Right renal pelvis (tissue), 4 donors: ENCODE measurements at regions not wholly inside any gene's neighbourhood (a gene's known extent, or its start where the extent isn't known, plus 50 kb on each side); places are given as distances from the start of the nearest gene placed in this dataset.
"Not testable (repeated sequence)": the region's sequence is repeated elsewhere in the genome, so short reads cannot be mapped to it uniquely, and the experiment has no call there.

ENCODE experiments used
- DNase-seq, 4 donors: peaks; one replicate each; pipeline ENCODE4 v3.0.0-alpha.2; 2013; ENCODE audit warnings: low read depth in 4 of 4, low spot score in 3 of 4, missing footprints in 1 of 4

DNA sequence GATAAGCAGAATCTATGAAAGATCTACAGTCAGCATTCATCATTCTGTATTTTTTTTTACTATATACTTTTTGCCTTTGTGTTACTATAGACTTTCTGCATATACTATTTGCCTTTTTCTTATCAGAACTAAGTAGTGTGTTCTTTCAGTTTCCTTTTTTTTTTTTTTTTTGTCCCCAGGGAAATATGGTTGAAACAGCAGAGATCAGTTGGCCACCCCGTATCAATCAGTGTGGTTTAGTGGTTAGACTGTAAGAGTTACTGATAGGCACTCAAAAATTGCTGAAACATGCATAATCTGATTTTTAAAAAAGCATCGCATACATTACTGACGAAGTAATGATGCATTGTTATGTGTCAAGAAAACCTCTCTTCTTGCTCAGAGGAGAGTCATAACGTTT lies 990.8 kb upstream of the EDIL3 start:
- no peak for DNase-seq

DNA sequence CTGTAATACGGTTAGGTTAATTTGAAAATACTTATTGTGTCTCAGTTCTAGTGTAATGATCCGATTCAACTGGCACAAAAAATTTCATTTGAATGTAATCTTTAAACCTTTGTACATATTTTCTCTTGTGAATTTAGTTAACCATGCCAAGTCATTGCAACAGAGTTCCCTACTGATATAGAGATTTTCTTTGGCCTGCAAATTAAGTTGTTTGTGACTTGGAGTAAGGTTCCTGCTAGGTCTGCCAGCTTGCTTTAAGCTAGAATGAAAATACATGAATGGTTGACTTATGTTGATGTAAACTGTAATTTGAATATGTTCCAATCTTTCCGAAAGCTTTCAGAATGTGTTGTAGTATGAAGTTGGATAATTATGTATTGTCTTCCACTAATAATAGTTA lies 1004.1 kb upstream of the EDIL3 start:
- DNase-seq = no peak

DNA sequence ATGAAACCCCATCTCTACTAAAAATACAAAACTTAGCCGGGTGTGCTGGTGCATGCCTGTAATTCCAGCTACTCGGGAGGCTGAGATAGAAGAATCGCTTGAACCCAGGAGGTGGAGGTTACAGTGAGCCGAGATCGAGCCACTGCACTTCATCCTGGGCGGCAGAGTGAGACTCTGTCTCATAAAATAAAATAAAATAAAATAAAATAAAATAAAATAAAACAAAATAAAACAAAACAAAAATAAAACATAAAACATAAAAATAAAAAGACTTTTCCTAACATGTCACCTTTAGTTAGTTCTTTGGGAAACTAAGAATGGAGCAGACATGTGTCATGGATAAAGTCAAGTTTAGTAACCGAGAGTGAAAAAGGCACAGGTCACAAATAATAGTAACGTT lies 1007.6 kb upstream of the EDIL3 start:
- DNase-seq = not testable (repeated sequence)

DNA sequence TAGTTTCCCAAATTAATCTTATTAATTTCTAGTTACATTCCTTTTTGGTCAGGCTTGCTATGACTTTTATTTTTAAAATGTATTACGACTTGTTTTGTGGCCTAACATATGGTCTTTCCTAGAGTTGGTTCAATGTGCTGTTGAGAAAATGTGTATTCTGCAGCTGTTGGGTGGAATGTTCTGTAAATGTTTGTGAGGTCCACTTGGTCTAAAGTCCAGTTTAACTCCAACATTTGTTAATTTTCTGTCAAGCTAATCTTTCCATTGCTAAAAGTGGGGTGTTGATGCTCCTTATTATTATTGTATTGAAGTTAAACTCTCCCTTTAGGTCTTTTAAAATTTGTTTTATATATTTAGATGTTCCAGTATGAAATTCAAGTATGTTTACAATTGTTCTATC lies 1010.8 kb upstream of the EDIL3 start:
- DNase-seq = no peak

DNA sequence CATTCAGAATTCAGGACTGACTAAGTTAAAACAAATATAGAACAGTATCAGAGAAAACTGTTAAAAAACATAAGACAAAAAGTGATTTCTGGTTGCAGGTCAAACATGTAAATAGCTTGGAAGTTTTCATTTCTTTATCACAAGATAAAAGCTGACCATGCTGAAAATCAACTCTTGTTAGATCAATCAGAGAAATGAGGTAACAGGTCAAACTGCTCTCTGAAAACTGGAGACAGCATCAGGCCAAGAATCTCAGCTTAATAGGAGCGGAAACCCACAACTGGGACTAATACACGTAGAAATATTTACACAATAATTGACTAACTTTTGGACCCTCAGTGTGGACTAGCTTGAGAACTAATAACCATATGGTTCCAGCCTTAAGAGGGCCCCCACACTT lies 1012.8 kb upstream of the EDIL3 start:
- no peak for DNase-seq

DNA sequence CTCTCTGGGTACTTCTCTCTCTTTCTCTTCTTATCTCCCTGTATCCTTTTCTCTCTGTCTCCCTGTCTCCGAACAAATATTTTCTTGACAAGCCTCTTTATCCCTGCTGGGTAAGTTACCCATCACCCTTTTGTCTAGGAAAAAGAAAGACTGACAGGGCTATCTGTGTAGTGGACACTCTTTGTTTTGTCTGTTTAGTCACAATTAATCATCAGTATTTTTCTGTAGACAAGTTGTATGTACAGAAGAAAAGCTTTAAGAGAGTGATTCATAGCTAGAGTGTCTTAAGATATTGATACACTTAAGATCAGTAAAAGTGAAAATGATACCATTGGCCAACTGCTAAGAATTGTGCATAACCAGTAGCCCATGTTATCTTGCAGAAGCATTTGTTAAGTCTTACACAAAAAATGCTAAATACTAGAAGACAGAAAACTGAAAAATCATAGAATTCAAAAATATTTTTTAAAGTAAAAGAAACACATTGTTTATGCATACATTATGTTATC lies 1043.8 kb upstream of the EDIL3 start:
- DNase-seq = no peak

DNA sequence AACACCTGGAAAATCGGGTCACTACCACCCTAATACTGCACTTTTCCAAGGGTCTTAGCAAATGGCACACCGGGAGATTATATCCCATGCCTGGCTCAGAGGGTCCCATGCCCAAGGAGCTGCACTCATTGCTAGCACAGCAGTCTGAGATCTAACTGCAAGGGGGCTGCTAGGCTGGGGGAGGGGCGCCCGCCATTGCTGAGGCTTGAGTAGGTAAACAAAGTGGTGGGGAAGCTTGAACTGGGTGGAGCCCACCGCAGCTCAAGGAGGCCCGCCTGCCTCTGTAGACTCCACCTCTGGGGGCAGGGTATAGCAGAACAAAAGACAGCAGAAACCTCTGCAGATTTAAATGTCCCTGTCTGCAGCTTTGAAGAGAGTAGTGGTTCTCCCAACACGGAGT lies 1047.0 kb upstream of the EDIL3 start:
- DNase-seq = not testable (repeated sequence)

DNA sequence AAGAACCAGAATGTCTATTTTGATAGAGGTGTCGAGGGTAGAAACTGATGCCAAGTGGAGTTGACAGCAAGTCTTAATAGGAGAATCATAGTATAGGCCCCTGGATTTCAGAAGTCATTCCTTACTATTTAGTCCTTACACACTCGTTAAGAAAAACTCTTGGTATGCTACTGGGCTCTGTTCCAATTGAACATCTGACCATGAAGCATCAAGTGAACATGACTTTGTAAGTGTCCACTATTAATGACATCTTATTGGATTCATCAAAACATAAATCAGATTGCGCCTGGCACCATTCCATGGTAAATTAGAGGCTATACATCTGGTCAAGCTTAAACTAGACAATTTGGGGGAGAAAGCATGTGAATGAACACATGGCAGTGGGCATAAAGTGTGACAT lies 1056.5 kb upstream of the EDIL3 start:
- no peak for DNase-seq

DNA sequence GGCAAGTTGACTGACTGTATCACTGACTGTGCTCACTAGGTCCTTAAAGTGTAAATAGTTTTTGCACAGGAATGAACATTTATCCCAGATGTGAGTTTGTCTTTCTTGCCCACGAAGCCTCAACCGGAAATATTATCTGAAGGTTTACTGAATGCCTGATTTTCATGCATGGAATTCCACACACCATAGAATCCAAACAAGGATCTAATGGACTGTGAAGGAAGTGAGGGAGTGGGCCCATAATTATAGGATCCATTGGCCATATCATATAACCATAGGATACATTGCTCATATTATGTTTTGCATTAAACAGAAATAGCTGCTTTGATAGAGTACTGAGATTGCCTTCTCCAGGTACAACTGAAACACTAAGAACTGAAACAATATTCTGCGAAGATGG lies 1057.2 kb upstream of the EDIL3 start:
- no peak for DNase-seq

DNA sequence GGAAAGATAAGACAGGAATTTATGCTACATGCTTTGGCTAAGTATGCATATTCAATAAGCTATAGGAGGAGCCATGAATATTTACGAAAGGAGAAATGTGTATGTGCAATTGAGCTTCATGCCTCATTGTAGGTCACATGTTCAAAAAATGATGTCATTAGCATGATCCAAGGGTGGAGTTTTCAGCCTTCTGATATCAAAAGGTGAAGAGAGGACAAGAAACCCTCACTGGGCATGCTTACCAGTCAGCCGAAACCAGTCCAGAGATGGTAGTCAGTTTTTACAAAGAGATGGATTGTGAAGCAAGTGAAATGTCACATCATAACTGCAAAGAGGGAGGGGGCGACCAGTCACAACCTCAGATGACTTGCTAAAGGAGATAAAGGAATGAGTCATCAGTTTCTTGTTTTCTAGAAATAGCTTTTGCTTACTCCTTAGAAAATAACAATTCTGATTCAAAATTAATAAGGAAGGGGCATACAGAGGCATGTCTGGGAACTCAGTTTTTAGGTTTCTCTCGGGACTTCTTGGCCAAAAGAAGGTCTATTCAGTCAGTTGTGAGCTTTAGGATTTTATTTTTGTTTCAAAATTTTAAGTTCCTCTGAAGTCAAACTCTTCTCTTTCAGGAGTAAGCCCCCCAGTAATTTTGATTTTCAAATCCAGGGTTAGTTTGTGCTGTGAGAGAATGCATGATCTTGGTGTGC lies 1067.8 kb upstream of the EDIL3 start:
- no peak for DNase-seq

DNA sequence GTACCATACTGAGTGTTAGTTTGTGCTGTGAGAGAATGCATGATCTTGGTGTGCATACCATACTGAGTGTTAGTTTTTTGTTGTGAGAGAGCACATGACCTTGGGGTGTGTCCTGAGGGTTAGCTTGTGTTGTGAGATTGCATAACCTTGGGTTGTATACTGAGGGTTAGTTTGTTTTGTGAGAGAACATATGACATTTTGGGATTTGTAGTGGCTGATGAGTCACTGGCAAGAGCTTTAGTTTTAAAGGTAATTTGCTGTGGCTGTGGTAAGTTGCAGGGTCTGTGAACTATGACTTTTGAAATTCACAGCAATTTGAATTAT lies 1068.3 kb upstream of the EDIL3 start:
- no peak for DNase-seq

DNA sequence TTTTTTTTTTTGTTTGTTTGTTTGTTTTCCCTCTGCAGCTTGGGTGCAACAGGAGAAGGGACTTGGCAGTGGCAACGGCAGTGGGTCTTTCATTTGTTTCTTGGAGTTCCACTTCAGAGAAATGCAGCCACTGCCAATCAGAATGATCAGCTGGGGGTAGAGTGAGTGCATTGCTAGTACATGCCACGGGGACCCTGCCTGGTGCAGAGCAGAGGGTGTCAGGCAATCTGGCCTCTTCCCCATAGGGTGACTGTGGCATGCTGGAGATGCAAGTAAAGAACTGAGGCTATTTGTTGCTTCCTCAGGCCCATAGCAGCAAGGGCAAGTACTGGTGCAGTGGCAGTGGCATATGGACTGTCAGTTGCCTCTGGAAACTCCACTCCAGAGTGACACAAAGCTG lies 1073.6 kb upstream of the EDIL3 start:
- DNase-seq = no peak

DNA sequence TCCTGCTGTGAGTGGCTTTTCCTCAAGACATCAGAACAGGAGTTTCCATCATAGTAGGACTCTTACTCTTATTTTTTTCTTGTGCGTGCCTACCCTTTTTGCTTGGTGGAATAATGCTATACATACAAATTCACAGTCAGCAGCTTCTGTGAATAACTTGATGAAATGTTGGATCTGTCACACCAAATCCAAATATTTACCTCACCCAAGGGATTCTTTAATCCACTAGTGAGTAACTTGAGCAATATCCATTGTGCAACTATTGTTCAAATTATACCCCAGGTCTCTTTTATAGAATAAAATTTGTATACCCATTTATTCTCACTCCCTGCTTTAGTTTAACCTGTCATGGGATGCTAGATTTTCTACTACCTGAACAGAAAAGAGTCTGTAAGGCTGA lies 1078.3 kb upstream of the EDIL3 start:
- DNase-seq = no peak

DNA sequence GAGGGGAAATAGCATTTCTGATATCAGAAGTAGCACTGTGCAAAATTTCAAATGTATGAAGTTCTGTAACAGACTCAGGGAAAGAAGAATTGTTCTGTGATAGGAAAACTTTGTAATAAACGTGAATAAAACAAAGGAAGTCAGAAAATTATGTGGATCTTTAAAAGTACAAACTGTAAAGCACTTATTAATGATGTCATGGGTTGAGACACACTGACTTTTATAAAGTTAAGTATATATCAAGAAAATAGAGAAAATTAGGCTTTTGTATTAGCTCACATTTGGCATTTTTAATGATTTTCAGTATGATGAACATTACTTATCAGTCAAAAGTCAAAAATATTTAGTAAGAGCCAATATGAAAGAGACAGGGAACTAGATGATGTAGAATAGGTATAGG lies 1081.7 kb upstream of the EDIL3 start:
- no peak for DNase-seq

DNA sequence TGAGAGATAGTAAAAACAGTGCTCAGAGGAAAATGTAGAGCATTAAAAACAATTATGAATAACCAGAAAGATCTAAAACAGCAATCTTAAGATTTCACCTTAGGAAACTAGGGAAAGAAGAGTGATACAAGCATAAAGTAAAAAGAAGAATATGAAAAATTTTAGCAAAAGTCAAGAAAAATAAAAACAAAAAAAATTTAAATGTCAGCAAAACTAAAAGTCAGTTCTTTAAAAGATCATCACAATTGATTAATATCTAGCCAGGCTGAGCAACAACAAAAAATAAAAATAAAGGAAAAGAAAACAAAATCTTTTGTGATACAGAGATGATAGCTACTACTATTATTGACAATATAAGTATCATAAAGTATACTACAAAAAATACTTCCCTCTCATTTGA lies 1088.1 kb upstream of the EDIL3 start:
- DNase-seq = no peak

DNA sequence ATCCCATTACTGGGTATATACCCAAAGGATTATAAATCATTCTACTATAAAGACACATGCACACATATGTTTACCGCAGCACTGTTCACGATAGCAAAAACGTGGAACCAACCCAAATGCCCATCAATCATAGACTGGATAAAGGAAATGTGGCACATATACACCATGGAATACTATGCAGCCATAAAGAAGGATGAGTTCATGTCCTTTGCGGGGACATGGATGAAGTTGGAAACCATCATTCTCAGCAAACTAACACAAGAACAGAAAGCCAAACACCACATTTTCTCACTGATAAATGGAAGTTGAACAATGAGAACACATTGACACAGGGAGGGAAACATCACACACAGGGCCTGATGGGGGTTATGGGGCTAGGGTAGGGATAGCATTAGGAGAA lies 1090.5 kb upstream of the EDIL3 start:
- DNase-seq = not testable (repeated sequence)

DNA sequence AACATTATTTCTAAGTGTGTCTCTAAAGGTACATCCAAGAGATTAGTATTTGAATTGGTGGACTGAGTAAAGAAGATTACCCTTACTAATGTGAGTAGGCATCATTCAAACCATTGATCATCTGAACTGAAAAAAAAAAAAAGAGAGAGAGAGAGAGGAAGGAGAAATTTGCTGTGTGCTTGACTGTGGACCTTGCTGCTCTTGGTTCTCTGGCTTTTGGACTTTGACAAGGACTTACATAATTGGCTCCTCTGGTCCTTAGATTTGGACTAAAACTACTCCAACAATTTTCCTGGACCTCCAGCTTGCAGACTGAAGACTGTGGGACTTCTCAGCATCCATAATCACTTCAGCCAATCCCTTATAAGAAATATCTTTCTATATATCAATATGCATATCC lies 1091.9 kb upstream of the EDIL3 start:
- DNase-seq = no peak

DNA sequence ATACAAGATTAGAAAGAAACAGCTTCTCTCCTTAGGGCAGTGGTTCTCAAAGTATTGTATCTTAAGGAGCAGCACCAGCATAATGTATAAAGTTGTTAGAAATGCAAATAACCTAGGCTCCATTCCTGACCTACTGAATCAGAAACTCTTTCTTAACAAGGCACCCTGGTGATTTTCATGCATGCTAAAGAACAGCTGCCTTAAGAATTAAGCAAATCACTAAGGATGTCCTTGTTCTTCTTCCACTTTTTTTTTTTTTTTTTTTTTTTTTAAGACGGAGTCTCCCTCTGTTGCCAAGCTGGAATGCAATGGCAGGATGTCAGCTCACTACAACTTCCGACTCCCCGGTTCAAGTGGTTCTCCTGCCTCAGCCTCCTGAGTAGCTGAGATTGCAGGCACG lies 1095.2 kb upstream of the EDIL3 start:
- DNase-seq = no peak

DNA sequence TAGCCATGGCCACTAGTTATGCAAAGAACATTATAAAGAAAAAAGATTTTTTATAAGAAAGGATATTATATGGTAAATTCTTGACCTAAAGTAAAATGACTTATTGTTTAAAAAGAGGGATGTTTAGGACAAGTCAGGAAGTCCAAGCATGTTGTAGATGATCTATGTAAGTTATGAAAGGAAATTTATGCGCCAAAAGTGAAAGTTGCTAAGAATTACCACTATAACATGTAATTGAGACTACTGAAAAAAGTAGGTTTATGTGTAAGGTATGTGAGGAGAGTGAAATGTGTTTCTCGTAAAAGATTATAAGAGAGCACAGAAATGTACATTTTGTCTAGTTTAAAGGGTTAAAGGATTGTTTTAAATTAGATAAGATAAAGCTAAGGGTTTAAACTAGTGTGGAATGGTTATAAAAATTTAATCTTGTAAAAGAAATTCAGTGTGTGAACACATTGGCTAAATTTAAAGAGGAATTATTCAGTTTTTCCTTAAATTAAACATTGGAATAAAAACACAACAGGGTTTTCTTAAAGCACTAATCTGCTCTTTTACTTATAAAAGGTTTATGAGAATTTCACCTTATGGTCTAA lies 1100.4 kb upstream of the EDIL3 start:
- DNase-seq = no peak

DNA sequence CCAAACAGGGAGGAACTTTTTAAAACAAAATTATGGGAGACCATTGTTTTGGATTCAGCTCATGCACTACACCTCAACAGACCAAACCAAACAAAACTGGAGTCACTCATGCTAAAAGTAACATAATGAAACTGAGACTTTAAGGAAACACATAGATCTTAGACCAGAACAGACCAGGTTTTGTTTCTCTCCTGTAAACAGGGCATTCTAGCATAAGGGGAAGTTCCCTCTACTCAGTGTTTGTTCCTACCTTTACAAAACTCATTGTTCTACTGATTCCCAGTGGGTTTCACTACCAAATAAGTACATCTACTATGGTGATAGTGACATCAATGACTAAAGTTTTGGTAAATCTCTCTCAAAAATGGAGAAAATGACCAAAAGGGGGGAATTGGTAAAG lies 1103.6 kb upstream of the EDIL3 start:
- DNase-seq = no peak

DNA sequence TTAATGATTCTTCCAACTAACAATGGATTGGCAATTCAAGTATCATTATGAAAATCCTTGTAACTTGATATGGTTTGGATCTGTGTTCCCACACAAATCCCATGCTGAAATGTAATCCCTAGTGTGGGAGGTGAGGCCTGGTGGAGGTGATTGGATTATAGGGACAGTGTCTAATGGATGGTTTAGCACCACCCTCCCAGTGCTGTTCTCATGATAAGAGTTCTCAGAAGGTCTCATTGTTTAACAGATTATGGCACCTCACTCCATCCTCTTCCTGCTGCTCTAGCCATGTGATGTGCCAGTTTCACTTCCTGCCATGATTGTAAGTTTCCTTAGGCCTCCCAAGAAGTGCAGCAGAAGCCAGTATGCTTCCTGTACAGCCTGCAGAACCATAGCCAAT lies 1116.2 kb upstream of the EDIL3 start:
- DNase-seq = no peak

DNA sequence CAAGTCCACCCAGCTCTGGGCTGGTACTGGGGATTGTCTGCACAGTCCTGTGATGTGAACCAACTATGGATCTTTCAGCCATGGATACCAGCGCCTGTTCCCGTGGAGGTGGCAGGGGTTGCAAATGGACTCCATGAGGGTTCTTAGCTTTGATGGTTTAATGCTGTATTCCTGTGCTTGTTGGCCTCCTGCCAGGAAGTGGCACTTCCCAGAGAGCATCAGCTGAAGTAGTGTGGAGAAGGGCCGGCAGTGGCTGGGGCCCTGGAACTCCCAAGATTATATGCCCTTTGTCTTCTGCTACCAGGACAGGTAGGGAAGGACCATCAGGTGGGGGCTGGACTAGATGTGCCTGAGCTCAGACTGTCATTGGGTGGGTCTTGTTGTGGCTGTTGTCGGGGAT lies 1104.8 kb upstream of the COX7C start:
- no peak for DNase-seq

DNA sequence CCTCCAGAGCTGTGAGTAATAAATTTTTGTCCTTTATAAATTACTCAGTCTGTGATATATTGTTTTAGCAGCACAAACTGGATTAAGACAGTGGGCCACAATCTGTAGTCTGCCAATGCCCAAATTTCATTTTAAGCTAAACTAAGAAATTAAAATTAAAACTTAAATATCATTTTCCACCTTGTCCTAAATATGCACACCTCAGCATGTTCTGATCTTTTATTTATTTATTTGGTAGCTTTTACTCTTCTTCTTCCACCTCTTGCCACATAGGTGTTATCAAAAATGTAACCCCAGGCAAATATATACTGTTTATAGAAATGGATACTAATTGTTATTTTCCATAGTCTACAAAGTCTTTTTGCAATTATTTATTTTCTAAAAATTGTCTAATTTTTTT lies 1102.2 kb upstream of the COX7C start:
- DNase-seq = no peak
